ENCODE measurements at regions not wholly inside any gene's neighbourhood (a gene's known extent, or its start where the extent isn't known, plus 50 kb on each side); places are given as distances from the start of the nearest gene placed in this dataset.
"Not testable (repeated sequence)": the region's sequence is repeated elsewhere in the genome, so short reads cannot be mapped to it uniquely, and the experiment has no call there.

- no peak for DNase-seq
Measured at GRCh38 chr7:106372595-106373318, 88.0 kb upstream of the NAMPT start.

DNA sequence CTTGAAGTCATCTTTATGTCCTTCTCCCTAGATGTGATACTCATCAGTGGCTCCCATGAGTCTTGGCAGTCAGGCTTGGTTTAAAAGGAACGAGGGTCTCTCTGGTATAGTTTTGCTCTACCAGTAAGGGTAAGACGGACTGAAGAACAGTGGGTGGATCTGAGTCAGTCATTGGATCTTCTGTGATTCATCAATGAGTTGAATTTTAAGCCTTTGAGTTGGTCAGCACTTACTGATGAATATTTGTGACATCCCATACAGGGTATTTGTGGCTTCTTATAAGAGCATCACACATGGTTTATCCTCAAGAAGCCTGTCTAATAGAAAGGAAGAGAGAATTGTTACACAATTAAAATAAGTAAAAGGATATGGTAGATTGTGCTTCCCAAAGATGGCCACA is 87.3 kb upstream of the NAMPT start:
- no peak for DNase-seq

DNA sequence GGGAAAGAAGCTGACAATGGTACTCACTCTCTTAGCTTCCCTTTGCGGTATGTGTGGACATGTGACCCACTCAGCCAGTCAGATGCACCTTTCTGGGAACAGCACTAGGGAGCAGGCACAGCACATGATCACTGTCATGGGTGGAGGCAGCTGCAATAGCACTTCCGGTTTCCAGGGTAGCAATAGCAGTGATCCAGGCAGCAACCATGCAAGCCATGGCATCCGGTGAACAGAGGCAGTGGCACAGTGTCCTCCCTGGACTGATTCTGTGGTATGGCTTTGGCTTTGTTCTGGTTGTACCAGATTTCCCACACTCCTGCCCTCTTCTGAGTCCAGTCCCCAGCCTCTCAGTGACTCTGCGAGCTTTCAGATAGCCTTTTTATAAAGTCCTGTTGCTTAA is 86.8 kb upstream of the NAMPT start:
- DNase-seq = peak; percentile 67 to 84 (median 82)

- no peak for DNase-seq
Measured at GRCh38 chr7:106370542-106370941, 85.8 kb upstream of the NAMPT start.

GRCh38 chr7:106369816-106370215 is 85.0 kb upstream of the NAMPT start:
- no peak for DNase-seq

DNA sequence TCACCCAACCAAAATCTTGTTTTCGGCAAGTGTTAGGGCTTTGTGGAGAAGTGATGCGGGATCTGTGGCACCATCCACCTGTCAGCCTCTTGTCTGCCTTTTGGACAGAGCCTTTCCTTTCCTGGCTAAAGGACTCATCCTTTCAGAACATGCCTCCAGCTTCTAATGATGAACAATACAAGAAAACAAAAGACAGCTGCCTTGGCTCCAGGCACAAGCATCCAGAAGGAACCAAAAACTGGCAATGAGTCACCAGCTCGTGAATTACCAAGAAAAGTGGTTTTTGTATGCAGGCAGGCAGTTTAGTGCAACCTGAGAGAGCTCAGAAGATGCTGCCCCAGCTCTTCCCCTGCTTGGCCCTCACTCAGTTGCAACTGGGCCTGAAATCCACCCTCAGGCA is 84.6 kb upstream of the NAMPT start:
- peak in 3 of 4 experiments; percentile 12 to 27 (median 13) for DNase-seq

DNA sequence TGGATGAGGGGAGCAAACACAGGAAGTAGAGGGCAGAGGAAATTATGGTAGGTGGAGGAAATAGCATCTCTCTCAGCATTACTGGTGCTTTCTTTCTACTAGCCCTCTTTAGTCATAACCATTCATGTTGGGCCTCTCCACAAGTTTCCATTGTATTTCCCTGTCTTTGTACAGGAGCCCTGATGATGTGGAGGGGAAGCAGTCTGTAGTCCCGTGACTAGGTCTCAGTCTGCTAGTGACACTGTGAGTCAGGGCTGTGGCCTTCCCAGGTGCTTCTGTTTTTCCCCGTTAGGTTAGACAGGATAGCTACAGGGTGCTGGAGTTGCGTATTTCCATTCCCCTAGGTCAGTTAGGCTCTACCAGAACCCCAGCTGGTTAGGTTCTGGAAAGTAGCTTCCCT is 82.9 kb upstream of the NAMPT start:
- peak in 1 of 4 experiments; percentile 12 for DNase-seq

- DNase-seq = peak in 3 of 4 experiments; percentile 39 to 61 (median 60)
Measured at GRCh38 chr7:106367018-106367420, 82.2 kb upstream of the NAMPT start.

DNA sequence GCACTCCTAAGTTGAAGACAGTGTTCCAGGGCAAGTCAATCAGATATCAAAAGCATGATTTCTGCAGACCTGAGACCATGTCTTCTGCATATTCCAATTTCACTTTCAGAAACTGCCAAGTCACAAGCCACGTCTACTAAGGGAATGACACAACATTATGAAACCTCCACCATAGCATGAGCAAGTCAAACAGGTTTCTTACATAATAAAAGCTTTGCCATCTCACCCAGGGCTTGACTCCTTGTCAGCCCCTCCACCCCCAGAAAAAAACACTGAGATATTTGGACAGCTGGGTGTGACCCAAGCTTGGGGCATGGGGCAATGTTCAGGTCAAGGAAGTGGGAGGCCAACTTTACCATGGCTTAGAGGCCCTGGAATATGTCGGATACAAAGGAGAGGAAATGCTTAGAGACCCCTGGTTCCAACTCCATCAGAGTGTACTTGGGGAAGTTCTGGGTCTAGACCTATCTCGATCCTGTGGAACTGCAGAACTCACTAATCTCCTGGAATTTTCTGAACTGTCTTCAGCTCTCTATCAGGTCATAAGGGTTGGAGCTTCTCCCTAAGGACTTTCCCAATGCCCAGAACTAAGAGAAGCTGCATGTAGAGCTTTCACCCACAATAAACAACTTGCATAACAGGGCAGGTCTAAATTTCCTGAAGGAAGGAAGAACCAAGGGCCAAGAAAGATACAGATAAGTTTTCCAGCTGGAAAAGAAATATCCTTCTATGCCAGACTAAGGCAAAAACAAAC is 80.6 kb upstream of the NAMPT start:
- peak; percentile 66 to 90 (median 78) for DNase-seq

GRCh38 chr7:106362507-106362906 is 77.7 kb upstream of the NAMPT start:
- not testable (repeated sequence) for DNase-seq

DNA sequence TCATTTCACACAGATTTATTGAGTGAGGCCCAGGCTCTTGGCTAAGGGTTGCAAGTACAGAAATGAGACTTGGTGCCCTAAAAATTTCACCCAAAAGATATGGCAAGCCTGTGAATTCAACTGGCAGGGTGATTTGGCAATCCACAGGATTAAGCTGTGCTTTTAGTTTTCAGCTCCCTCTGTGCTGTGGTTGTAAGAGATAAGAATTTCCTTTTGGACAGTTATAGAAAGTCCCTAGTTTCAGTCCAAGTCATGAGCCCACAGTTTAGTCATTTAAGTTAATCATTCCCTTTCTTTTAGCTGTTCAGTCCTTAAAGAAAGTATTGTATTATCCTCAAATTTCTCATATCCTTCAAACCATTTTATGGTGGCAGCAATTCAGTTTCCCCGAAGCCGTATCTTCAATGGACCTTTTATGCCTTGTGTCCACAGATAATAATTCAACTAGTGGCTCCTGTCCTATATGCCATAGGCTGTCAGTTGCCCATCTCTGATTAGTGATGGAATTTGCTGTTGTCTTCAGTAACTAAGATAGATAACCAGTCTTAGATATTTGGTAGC is 73.4 kb upstream of the NAMPT start:
- DNase-seq = peak in 1 of 4 experiments; percentile 7

- DNase-seq = peak in 3 of 4 experiments; percentile 20 to 67 (median 44)
Measured at GRCh38 chr7:106357675-106358074, 72.9 kb upstream of the NAMPT start.

DNA sequence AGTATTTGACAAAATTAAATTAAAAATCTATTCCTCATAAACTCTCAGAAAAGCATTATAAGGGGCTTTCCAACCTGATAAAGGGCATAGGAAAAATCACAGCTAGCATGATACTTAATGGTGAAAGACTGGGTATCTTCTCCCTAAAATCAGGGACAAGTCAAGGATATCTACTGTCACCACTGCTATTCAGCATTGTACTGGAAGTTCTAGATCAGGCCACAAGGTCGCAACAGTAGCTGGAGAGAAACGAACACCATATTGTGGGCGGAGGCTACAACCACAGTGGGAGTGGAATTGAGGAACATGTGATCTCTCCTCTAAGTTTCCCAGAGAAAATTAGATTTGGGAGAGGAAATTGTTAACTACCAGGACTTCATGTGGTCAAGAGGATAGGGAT is 70.0 kb upstream of the NAMPT start:
- DNase-seq = peak in 3 of 4 experiments; percentile 19 to 34 (median 31)

- DNase-seq = no peak
Measured at GRCh38 chr7:106353944-106354343, 69.2 kb upstream of the NAMPT start.

DNA sequence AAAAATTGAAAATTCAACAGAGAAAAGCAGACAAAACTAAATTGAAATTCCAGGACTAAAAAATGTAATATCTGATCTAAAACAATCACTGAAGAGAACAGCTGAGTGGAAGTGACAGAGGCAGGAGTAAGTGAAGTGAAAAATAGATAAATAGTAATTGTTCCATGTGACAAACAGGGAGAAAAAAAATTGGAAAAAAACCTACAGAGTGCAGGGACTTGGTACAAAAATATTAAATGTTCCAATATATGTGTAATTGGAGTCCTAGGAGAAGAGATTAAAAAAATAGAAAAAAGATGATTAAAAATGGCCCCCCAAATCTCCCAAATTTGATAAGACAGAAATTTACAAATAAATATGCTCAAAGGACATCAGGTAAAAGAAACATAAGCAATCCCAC is 63.4 kb upstream of the NAMPT start:
- DNase-seq = no peak

GRCh38 chr7:106347229-106347833 is 62.5 kb upstream of the NAMPT start:
- DNase-seq = peak; percentile 40 to 79 (median 64)

DNA sequence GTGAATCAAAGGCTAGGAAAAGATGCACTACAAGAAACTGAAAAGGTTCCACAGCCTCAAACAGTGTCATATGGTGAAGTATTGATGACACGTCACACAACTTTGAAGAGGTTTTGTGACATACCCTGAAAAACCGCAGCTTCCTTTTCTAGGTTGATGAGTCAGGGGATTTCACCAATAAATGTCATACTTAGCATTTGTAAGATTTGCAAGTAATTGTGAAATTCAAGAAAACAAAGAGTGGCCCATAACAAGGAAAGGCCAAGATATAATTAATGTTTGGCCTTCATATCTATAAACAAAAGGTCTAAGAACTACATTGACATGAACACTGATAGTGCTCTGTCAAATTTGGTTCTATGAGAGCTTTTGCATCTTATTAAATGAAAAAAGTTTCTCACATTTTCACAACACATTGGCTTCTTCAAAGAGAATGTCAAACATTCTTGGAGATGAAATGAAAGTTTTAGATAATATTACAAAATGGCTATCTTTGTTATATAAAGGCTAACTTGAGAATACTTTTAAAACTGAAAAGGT is 62.0 kb upstream of the NAMPT start:
- peak; percentile 83 to 98 (median 92) for DNase-seq

GRCh38 chr7:106346167-106346677 is 61.4 kb upstream of the NAMPT start:
- peak in 1 of 4 experiments; percentile 25 for DNase-seq

DNA sequence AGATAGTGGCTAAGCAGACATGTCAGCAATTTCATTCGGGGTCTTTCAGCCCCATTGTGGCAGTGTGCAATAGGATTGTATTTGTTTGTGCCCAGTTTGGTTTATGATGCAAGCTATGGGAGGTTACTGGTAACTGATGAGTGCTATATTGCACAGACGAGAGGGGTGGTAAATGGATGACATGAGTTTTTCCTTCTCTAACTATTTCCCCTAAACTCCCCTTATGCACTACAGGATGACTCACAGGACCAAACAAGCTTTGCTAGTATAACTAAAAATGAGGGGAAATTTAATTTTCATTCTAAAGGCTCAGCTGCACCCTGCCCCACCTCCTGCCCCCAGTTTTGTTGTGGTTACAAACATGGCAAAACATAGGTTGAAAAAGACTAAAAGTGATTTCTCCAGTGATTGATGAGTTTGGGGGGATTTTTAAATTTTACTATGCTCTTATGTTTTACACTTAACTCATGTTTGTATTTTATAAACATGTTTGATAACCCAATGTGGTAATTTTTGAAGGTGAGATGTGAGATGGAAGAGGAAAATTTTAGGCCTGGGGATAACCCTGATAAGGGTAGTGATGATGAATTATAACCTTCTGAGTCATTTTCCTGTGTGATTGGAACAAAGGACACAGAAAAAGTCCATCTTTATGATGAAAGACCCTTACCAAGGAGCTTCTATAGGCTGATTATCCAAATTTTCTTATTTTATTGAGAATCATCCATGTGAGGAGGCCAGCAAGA is 60.8 kb upstream of the NAMPT start:
- peak; percentile 46 to 90 (median 76) for DNase-seq

GRCh38 chr7:106344861-106345260 is 60.1 kb upstream of the NAMPT start:
- peak; percentile 76 to 98 (median 87) for DNase-seq

GRCh38 chr7:106344211-106344610 is 59.4 kb upstream of the NAMPT start:
- DNase-seq = peak; percentile 27 to 54 (median 40)

- not testable (repeated sequence) for DNase-seq
Measured at GRCh38 chr7:106342049-106342448, 57.3 kb upstream of the NAMPT start.

Data from suppressor macrophage (primary cell).